Nephron (organoid): ENCODE measurements at regions not wholly inside any gene's neighbourhood (a gene's known extent, or its start where the extent isn't known, plus 50 kb on each side); places are given as distances from the start of the nearest gene placed in this dataset.
"Not testable (repeated sequence)": the region's sequence is repeated elsewhere in the genome, so short reads cannot be mapped to it uniquely, and the experiment has no call there.

Source experiments
- H3K27ac Mint-ChIP-seq, 3 experiments: 2 replicates each; pipeline ENCODE4 v1.8.0; 2020; ENCODE audit warnings: mixed read lengths in 3 of 3, mild to moderate bottlenecking in 2 of 3, moderate library complexity in 1 of 3
- H3K27me3 Mint-ChIP-seq: 2 replicates; pipeline ENCODE4 v1.8.0; 2021; ENCODE audit warnings: low read depth, mild to moderate bottlenecking, moderate library complexity, mixed read lengths
- H3K36me3 Mint-ChIP-seq: 2 replicates; pipeline ENCODE4 v1.8.0; 2020; ENCODE audit warnings: low read depth, mixed read lengths
- H3K4me1 Mint-ChIP-seq: 2 replicates; pipeline ENCODE4 v1.8.0; 2020; ENCODE audit warnings: mixed read lengths
- H3K4me3 Mint-ChIP-seq, 3 experiments: 2 replicates each; pipeline ENCODE4 v1.8.0; 2020; ENCODE audit warnings: mild to moderate bottlenecking in 3 of 3, mixed read lengths in 3 of 3, moderate library complexity in 2 of 3
- H3K9me3 Mint-ChIP-seq: 2 replicates; pipeline ENCODE4 v1.8.0; 2020; ENCODE audit warnings: mixed read lengths
- TF ChIP-seq, protein P1 (sequence below), 3 experiments: fragments of 200-600 bp; sonication (generic); IDR thresholded peaks; one replicate each; pipeline ENCODE4 v1.5.0; 2021; ENCODE audit warnings: antibody characterized with exemption in 3 of 3; ENCODE audit not compliant: unreplicated experiment in 3 of 3

DNA sequence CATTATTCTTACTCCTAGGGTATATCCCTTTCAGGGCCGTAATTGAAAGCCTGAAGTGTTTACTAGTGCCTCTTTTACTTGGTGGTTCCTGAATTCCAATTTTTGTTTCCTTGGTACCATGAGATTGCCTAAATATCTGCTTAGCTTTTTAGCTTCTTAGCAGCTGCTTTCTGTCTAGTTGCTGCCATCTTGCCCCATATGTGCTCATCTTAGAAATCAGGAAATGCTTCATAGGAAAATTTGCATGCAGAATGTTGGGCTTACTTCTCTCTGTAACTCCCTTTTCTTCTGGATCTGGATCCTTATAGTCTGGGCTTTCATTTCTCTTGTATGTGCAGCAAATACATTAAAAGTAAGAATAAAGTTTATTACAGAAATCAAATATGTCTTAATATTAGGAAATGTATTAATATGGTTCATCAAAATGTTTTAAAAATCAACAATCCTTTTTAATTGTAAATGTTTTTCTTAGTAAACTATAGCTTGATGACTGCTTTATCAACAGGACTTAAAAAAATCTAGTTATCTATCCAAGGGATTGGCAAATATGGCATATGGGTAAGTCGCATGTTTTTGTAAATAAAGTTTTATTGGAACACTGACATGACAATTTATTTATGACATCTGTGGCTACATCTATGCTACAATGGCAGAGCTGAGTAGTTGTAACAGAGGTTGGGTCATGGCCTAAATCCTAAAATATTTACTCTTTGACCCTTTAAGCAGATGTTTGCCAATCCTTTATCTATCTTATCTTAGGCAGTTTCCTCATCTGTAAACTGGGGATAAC is 73.5 kb upstream of the CDK6 start:
- H3K4me1 Mint-ChIP-seq = no peaks in the 10 kb centered on the region
- H3K36me3 Mint-ChIP-seq = no peaks in the 10 kb centered on the region
- H3K27me3 Mint-ChIP-seq = no peaks in the 10 kb centered on the region
- TF ChIP-seq, protein P1, sequence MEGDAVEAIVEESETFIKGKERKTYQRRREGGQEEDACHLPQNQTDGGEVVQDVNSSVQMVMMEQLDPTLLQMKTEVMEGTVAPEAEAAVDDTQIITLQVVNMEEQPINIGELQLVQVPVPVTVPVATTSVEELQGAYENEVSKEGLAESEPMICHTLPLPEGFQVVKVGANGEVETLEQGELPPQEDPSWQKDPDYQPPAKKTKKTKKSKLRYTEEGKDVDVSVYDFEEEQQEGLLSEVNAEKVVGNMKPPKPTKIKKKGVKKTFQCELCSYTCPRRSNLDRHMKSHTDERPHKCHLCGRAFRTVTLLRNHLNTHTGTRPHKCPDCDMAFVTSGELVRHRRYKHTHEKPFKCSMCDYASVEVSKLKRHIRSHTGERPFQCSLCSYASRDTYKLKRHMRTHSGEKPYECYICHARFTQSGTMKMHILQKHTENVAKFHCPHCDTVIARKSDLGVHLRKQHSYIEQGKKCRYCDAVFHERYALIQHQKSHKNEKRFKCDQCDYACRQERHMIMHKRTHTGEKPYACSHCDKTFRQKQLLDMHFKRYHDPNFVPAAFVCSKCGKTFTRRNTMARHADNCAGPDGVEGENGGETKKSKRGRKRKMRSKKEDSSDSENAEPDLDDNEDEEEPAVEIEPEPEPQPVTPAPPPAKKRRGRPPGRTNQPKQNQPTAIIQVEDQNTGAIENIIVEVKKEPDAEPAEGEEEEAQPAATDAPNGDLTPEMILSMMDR (IDR thresholded peaks at IDR 0.05; ENCODE audit: unreplicated experiment in 3 of 3) = no peak
- no peaks in the 10 kb centered on the region for H3K9me3 Mint-ChIP-seq
- no peak overlapping the region for H3K27ac Mint-ChIP-seq
- H3K4me3 Mint-ChIP-seq = no peak overlapping the region

- no peaks in the 10 kb centered on the region for H3K9me3 Mint-ChIP-seq
- H3K27me3 Mint-ChIP-seq = no peaks in the 10 kb centered on the region
- H3K4me1 Mint-ChIP-seq = no peaks in the 10 kb centered on the region
Measured at GRCh38 chr7:92904244-92905131, 68.1 kb upstream of the CDK6 start.

GRCh38 chr7:92898798-92899197 is 62.4 kb upstream of the CDK6 start:
- Mint-ChIP-seq H3K4me3 (no peak overlapping the region), H3K4me1 (no peaks in the 10 kb centered on the region), H3K36me3 (peaks cover 4% of the 10 kb centered on the region), H3K27ac (no peak overlapping the region), H3K27me3 (no peaks in the 10 kb centered on the region), H3K9me3 (peaks cover 34% of the 10 kb centered on the region)
- TF ChIP-seq, protein P1 (IDR thresholded peaks at IDR 0.05; ENCODE audit: unreplicated experiment in 3 of 3) = no peak

More at GRCh38 chr7:92904244-92905131, 68.1 kb upstream of the CDK6 start:
- no peaks in the 10 kb centered on the region for H3K36me3 Mint-ChIP-seq
- H3K27ac Mint-ChIP-seq = no peak overlapping the region
- TF ChIP-seq, protein P1 (IDR thresholded peaks at IDR 0.05; ENCODE audit: unreplicated experiment in 3 of 3) = no peak
- no peak overlapping the region for H3K4me3 Mint-ChIP-seq

DNA sequence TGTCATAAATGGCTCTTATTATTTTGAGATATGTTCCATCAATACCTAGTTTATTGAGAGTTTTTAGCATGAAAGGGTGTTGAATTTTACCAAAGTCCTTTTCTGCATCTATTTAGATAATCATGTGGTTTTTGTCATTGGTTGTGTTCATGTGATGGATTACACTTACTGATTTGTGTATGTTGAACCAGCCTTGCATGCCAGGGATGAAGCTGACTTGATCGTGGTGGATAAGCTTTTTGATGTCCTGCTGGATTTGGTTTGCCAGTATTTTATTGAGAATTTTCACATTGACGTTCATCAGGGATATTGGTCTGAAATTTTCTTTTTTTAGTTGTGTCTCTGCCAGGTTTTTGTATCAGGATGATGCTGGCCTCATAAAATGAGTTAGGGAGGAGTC is 58.5 kb upstream of the CDK6 start:
- not testable (repeated sequence) for H3K36me3 Mint-ChIP-seq, H3K4me1 Mint-ChIP-seq, H3K27ac Mint-ChIP-seq, H3K27me3 Mint-ChIP-seq, H3K4me3 Mint-ChIP-seq
- peaks cover 46% of the 10 kb centered on the region for H3K9me3 Mint-ChIP-seq

DNA sequence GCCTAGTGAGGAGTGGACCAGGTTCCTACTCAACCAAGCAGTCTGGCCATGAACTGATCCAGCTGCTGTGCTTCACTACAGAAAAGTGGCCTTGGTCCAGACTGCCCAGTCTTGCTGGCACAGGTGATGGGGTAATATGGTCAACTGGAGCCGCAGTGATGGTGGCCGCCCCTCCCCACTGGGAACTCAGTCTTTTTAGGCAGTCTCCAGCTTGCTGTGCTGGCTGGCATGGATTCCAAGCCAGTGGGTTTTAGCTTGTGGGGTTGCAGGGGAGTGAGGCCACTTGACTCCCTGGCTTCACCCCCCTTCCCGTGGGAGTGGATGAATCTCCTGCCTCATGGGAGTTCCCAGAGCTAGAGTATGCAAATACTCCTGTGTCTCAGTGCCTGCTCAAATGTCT is 52.7 kb upstream of the CDK6 start:
- Mint-ChIP-seq H3K4me1 (no peaks in the 10 kb centered on the region), H3K36me3 (no peaks in the 10 kb centered on the region), H3K27me3 (no peaks in the 10 kb centered on the region), H3K9me3 (peaks cover 25% of the 10 kb centered on the region), H3K4me3 (no peak overlapping the region), H3K27ac (no peak overlapping the region)
- TF ChIP-seq, protein P1 (IDR thresholded peaks at IDR 0.05; ENCODE audit: unreplicated experiment in 3 of 3) = no peak
